ENCODE measurements at regions not wholly inside any gene's neighbourhood (a gene's known extent, or its start where the extent isn't known, plus 50 kb on each side); places are given as distances from the start of the nearest gene placed in this dataset.
A peak's percentile ranks its signal among the peaks of the same experiment; 100 is the strongest.

GRCh38 chr16:64539811-64540371 lies 582.0 kb downstream of the CDH11 start:
- no peak for DNase-seq

GRCh38 chr16:64534180-64534780 lies 587.6 kb downstream of the CDH11 start:
- no peak for DNase-seq

- no peak for DNase-seq
These were observed 589.2 kb downstream of the CDH11 start for GRCh38 chr16:64532691-64533090.

- DNase-seq = no peak
These were observed 589.7 kb downstream of the CDH11 start for GRCh38 chr16:64532117-64532516.

- no peak for DNase-seq
These were observed 590.5 kb downstream of the CDH11 start for GRCh38 chr16:64531401-64531800.

GRCh38 chr16:64522548-64522947 lies 599.3 kb downstream of the CDH11 start:
- no peak for DNase-seq

GRCh38 chr16:64513871-64514270 lies 608.0 kb downstream of the CDH11 start:
- DNase-seq = no peak

GRCh38 chr16:64507240-64508024 lies 614.4 kb downstream of the CDH11 start:
- DNase-seq = no peak

GRCh38 chr16:64499211-64499610 lies 622.7 kb downstream of the CDH11 start:
- no peak for DNase-seq

GRCh38 chr16:64498363-64498762 lies 623.5 kb downstream of the CDH11 start:
- DNase-seq = no peak

- DNase-seq = no peak
These were observed 628.2 kb downstream of the CDH11 start for GRCh38 chr16:64493709-64494108.

GRCh38 chr16:64489449-64489848 lies 632.4 kb downstream of the CDH11 start:
- DNase-seq = no peak

GRCh38 chr16:64486561-64486960 lies 635.3 kb downstream of the CDH11 start:
- no peak for DNase-seq

- no peak for DNase-seq
These were observed 640.4 kb downstream of the CDH11 start for GRCh38 chr16:64481497-64481896.

GRCh38 chr16:64478252-64478906 lies 643.5 kb downstream of the CDH11 start:
- DNase-seq = peak; percentile 56

GRCh38 chr16:64475627-64476351 lies 646.1 kb downstream of the CDH11 start:
- peak; percentile 88 for DNase-seq

- no peak for DNase-seq
These were observed 650.9 kb downstream of the CDH11 start for GRCh38 chr16:64470916-64471315.

GRCh38 chr16:64469906-64470702 lies 651.8 kb downstream of the CDH11 start:
- peak; percentile 89 for DNase-seq

- DNase-seq = peak; percentile 45
These were observed 652.5 kb downstream of the CDH11 start for GRCh38 chr16:64469351-64469750.

GRCh38 chr16:64468515-64469090 lies 653.3 kb downstream of the CDH11 start:
- DNase-seq = no peak

- DNase-seq = peak; percentile 76
These were observed 662.0 kb downstream of the CDH11 start for GRCh38 chr16:64459821-64460220.

Data from tongue (tissue), 1 donor.